Peyer's patch (tissue), 4 donors: ENCODE measurements at regions not wholly inside any gene's neighbourhood (a gene's known extent, or its start where the extent isn't known, plus 50 kb on each side); places are given as distances from the start of the nearest gene placed in this dataset.

Experiments used
- POLR2A ChIP-seq, 2 donors: fragments of 450-650 bp; IDR thresholded peaks; one replicate each; pipeline ENCODE4 v1.5.1; 2017; ENCODE audit warnings: antibody characterized with exemption in 2 of 2, mild to moderate bottlenecking in 2 of 2, moderate library complexity in 2 of 2
- TF ChIP-seq, protein P1 (sequence below), 6 experiments: fragments of 450-650 bp in 4 of 6; fragments of 200-600 bp in 2 of 6; sonication (generic) in 1 of 6; IDR thresholded peaks; one replicate each; pipeline ENCODE4 v1.5.1; 2017 to 2019; ENCODE audit warnings: antibody characterized with exemption in 6 of 6, mild to moderate bottlenecking in 3 of 6, moderate library complexity in 1 of 6

DNA sequence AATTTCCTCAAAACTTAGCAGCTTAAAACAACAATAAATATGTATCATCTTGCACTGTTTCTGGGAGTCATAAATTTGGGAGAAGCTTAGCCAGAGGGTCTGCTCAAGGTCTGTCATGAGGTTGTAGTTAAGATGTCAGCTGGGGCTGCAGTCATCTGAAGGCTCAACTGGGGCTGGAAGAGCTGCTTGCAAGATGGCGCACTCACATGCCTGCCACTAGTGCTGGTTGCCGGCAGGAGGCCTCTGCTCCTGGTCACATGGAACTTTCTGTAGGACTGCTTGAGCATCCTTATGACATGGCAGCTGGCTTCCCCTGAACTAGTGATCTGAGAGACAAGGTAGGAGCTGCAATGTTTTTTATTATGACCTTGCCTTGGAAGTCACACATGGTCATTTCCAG, 215.5 kb upstream of the HAAO start:
- TF ChIP-seq, protein P1, sequence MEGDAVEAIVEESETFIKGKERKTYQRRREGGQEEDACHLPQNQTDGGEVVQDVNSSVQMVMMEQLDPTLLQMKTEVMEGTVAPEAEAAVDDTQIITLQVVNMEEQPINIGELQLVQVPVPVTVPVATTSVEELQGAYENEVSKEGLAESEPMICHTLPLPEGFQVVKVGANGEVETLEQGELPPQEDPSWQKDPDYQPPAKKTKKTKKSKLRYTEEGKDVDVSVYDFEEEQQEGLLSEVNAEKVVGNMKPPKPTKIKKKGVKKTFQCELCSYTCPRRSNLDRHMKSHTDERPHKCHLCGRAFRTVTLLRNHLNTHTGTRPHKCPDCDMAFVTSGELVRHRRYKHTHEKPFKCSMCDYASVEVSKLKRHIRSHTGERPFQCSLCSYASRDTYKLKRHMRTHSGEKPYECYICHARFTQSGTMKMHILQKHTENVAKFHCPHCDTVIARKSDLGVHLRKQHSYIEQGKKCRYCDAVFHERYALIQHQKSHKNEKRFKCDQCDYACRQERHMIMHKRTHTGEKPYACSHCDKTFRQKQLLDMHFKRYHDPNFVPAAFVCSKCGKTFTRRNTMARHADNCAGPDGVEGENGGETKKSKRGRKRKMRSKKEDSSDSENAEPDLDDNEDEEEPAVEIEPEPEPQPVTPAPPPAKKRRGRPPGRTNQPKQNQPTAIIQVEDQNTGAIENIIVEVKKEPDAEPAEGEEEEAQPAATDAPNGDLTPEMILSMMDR (IDR thresholded peaks at IDR 0.05), result no peak
- no peak for TF ChIP-seq POLR2A (IDR thresholded peaks at IDR 0.05)
